Endothelial cell of umbilical vein (primary cell): ENCODE measurements at regions not wholly inside any gene's neighbourhood (a gene's known extent, or its start where the extent isn't known, plus 50 kb on each side); places are given as distances from the start of the nearest gene placed in this dataset.

ENCODE experiments used
- BruUV-seq: library from RNA; stranded (reverse); fragments of 400-500 nt; replicated peaks from 2 replicates; lab custom pipeline; 2021; lab: Mats Ljungman, UMichigan
- CTCF ChIA-PET: fragments of 300-600, 350-600 bp; sonication (Branson Sonifier 250); formaldehyde crosslinking; loops from one replicate; lab custom pipeline; 2021; ENCODE audit warnings: antibody characterized with exemption, inconsistent platforms; lab: Charles Lee
- POLR2A ChIA-PET: fragments of 300-600, 350-600 bp; sonication (Branson Sonifier 250); formaldehyde crosslinking; loops from one replicate; lab custom pipeline; 2021; ENCODE audit warnings: antibody characterized with exemption, inconsistent platforms; lab: Charles Lee
- DNase-seq: peaks from one replicate; pipeline ENCODE4 v3.0.0-alpha.2; 2011; ENCODE audit warnings: low read depth, low spot score
- FAIRE-seq: peaks from 2 replicates; lab custom pipeline; 2011; peaks lifted over from hg19 to GRCh38; lab: Jason Lieb, UNC
- H2AFZ ChIP-seq: 2 replicates; pipeline ENCODE4 v1.6.0; 2012; ENCODE audit warnings: low read depth, low read length, control low read depth, inconsistent platforms
- H3K27ac ChIP-seq: 2 replicates; pipeline ENCODE4 v1.5.1; 2011; ENCODE audit warnings: low read depth, mild to moderate bottlenecking, control low read depth, low read length, moderate library complexity; ENCODE audit not compliant: insufficient read depth
- H3K27me3 ChIP-seq, 2 experiments: 2 replicates each; pipeline versions ENCODE4 v1.6.0 to v1.6.1; 2011; ENCODE audit warnings: low read length in 2 of 2, mixed read lengths in 1 of 2; ENCODE audit not compliant: control insufficient read depth in 2 of 2, insufficient read depth in 2 of 2
- H3K36me3 ChIP-seq, 2 experiments: 2 replicates in 1 of 2; 3 replicates in 1 of 2; pipeline ENCODE4 v1.5.1; 2011; ENCODE audit warnings: low read length in 2 of 2, mild to moderate bottlenecking in 1 of 2, moderate library complexity in 1 of 2; ENCODE audit not compliant: control insufficient read depth in 2 of 2, insufficient read depth in 2 of 2; ENCODE audit errors: extremely low read depth in 1 of 2
- H3K4me1 ChIP-seq: 3 replicates; pipeline ENCODE4 v1.5.1; 2011; ENCODE audit warnings: mild to moderate bottlenecking, low read length; ENCODE audit not compliant: control insufficient read depth, insufficient read depth; ENCODE audit errors: extremely low read depth
- H3K4me2 ChIP-seq: 2 replicates; pipeline ENCODE4 v1.6.1; 2011; ENCODE audit warnings: low read length, control low read depth, mixed read lengths; ENCODE audit not compliant: insufficient read depth
- H3K4me3 ChIP-seq, 3 experiments: fragments of 200-600 bp in 1 of 3; sonication (generic), shearing (Covaris generic) in 1 of 3; replicated peaks in 1 of 3; 2 replicates each; pipeline ENCODE4 v1.5.1; 2011 to 2016; ENCODE audit warnings: control low read depth in 3 of 3, low read length in 3 of 3, mild to moderate bottlenecking in 2 of 3, inconsistent platforms in 1 of 3, low read depth in 1 of 3, moderate library complexity in 1 of 3; ENCODE audit not compliant: insufficient read depth in 1 of 3
- H3K79me2 ChIP-seq: 2 replicates; pipeline ENCODE4 v1.6.0; 2012; ENCODE audit warnings: low read length, inconsistent platforms; ENCODE audit not compliant: control insufficient read depth, insufficient read depth
- H3K9ac ChIP-seq: replicated peaks from 2 replicates; pipeline ENCODE3; 2011; ENCODE audit warnings: low read length, control low read depth; ENCODE audit not compliant: insufficient read depth; ENCODE audit errors: extremely low read depth
- H3K9me1 ChIP-seq: replicated peaks from 3 replicates; pipeline ENCODE4 v1.6.0; 2011; ENCODE audit warnings: mild to moderate bottlenecking, low read length; ENCODE audit not compliant: control insufficient read depth, insufficient read depth; ENCODE audit errors: extremely low read depth
- H3K9me3 ChIP-seq: replicated peaks from 2 replicates; pipeline ENCODE4 v1.5.1; 2012; ENCODE audit warnings: low read length, inconsistent platforms; ENCODE audit not compliant: control insufficient read depth, insufficient read depth
- H4K20me1 ChIP-seq: replicated peaks from 2 replicates; pipeline ENCODE3; 2011; ENCODE audit warnings: mild to moderate bottlenecking, low read length; ENCODE audit not compliant: control insufficient read depth, insufficient read depth; ENCODE audit errors: extremely low read depth
- EZH2 ChIP-seq: IDR thresholded peaks from 2 replicates; pipeline ENCODE4 v1.6.1; 2012; ENCODE audit warnings: borderline replicate concordance, low read depth, mild to moderate bottlenecking, moderate library complexity, low read length, inconsistent platforms; ENCODE audit not compliant: severe bottlenecking
- FOS ChIP-seq: IDR thresholded peaks from 2 replicates; pipeline ENCODE4 v1.6.1; 2011; ENCODE audit warnings: mild to moderate bottlenecking, low read length, moderate library complexity, borderline replicate concordance; ENCODE audit not compliant: insufficient read depth
- GATA2 ChIP-seq: IDR thresholded peaks from 2 replicates; pipeline ENCODE4 v1.7.0; 2011; ENCODE audit warnings: low read depth, mild to moderate bottlenecking, moderate library complexity, mixed read lengths, low read length; ENCODE audit not compliant: insufficient read length, insufficient read depth
- JUN ChIP-seq: IDR thresholded peaks from 2 replicates; pipeline ENCODE4 v1.6.1; 2011; ENCODE audit warnings: borderline replicate concordance, low read depth; ENCODE audit not compliant: insufficient read length, insufficient read depth
- MYC ChIP-seq: IDR thresholded peaks from one replicate; pipeline ENCODE4 v1.6.1; 2011; ENCODE audit warnings: mild to moderate bottlenecking, low read depth, low read length
- POLR2A ChIP-seq: IDR thresholded peaks from 2 replicates; pipeline ENCODE4 v1.6.1; 2012; ENCODE audit warnings: low read depth, mild to moderate bottlenecking, control low read depth, low read length
- POLR2AphosphoS5 ChIP-seq: IDR thresholded peaks from 2 replicates; pipeline ENCODE4 v1.6.1; 2012; ENCODE audit warnings: low read depth, mild to moderate bottlenecking, control low read depth, low read length, moderate library complexity; ENCODE audit not compliant: insufficient read depth
- dilution Hi-C: fragments of 300-500 bp; cut with MboI; formaldehyde crosslinking; loops from one replicate; pipeline ENCODE4 v1.15.0; 2019; ENCODE audit warnings: low sequenced_read_pairs; ENCODE audit not compliant: extremely low pct_ligation_motif_present
- intact Hi-C: fragments of 100-400 bp; cut with micrococcal nuclease; formaldehyde crosslinking; loops from one replicate; pipeline ENCODE4 v1.10.0; 2022
- TF ChIP-seq, protein P1 (sequence below): IDR thresholded peaks from 2 replicates; pipeline ENCODE4 v1.6.1; 2011; ENCODE audit not compliant: insufficient read depth, insufficient read length
- TF ChIP-seq, protein P2 (sequence below), 2 donors: IDR thresholded peaks; 1 replicate in 1 of 2; 2 replicates in 1 of 2; pipeline ENCODE4 v1.5.1; 2011; ENCODE audit warnings: low read length in 2 of 2, mild to moderate bottlenecking in 2 of 2, moderate library complexity in 2 of 2, control low read depth in 1 of 2, inconsistent platforms in 1 of 2, low read depth in 1 of 2; ENCODE audit not compliant: insufficient read depth in 1 of 2; ENCODE audit errors: extremely low read depth in 1 of 2

DNA sequence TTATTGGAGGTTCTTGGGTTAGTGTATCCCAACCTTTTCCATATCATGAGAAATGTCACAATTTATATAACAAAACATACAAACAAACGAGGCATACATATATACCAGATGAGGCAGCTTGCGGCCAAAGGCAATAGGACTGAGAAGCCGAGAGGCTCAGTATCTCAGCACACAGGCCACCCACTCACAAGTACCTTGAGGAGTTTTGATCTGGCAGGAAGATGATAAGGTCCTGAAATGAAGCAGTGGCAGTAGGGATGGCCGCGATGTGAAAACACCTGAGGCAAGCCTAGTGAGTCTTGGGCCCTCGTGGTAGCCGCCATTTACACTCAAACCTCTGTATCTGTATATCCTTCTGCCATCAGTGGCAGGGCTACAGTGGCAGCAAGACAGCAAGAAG lies 55.3 kb upstream of the PRPS1 start:
- H3K27me3 ChIP-seq: no peaks in the 10 kb centered on the region
- TF ChIP-seq, protein P1, sequence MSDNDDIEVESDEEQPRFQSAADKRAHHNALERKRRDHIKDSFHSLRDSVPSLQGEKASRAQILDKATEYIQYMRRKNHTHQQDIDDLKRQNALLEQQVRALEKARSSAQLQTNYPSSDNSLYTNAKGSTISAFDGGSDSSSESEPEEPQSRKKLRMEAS: no peak
- no peak for TF ChIP-seq GATA2
- no peak for TF ChIP-seq POLR2A
- no peak for TF ChIP-seq POLR2AphosphoS5
- no peak for TF ChIP-seq MYC
- no peak for TF ChIP-seq JUN
- TF ChIP-seq, protein P2, sequence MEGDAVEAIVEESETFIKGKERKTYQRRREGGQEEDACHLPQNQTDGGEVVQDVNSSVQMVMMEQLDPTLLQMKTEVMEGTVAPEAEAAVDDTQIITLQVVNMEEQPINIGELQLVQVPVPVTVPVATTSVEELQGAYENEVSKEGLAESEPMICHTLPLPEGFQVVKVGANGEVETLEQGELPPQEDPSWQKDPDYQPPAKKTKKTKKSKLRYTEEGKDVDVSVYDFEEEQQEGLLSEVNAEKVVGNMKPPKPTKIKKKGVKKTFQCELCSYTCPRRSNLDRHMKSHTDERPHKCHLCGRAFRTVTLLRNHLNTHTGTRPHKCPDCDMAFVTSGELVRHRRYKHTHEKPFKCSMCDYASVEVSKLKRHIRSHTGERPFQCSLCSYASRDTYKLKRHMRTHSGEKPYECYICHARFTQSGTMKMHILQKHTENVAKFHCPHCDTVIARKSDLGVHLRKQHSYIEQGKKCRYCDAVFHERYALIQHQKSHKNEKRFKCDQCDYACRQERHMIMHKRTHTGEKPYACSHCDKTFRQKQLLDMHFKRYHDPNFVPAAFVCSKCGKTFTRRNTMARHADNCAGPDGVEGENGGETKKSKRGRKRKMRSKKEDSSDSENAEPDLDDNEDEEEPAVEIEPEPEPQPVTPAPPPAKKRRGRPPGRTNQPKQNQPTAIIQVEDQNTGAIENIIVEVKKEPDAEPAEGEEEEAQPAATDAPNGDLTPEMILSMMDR (IDR thresholded peaks at IDR 0.05; ENCODE audit: extremely low read depth in 1 of 2, insufficient read depth in 1 of 2, low read depth in 1 of 2, low read length in 2 of 2): no peak
- no peak for TF ChIP-seq FOS
- TF ChIP-seq EZH2: no peak
- CTCF ChIA-PET: no interaction called here
- H3K9ac ChIP-seq: no peak overlapping the region
- dilution Hi-C loops: no loop called here
- H3K4me3 ChIP-seq: no peak overlapping the region
- no peaks in the 10 kb centered on the region for H3K4me1 ChIP-seq
- H2AFZ ChIP-seq: no peak overlapping the region
- FAIRE-seq (no peak), DNase-seq (no peak)
- no TSS peak for BruUV-seq
- no peaks in the 10 kb centered on the region for H3K9me3 ChIP-seq
- intact Hi-C loops: no loop called here
- POLR2A ChIA-PET: no interaction called here
- no peak overlapping the region for H3K4me2 ChIP-seq
- no peaks in the 10 kb centered on the region for H4K20me1 ChIP-seq
- H3K36me3 ChIP-seq: no peaks in the 10 kb centered on the region
- no peaks in the 10 kb centered on the region for H3K9me1 ChIP-seq
- H3K27ac ChIP-seq: no peak overlapping the region
- H3K79me2 ChIP-seq: no peaks in the 10 kb centered on the region
